ENCODE measurements at regions not wholly inside any gene's neighbourhood (a gene's known extent, or its start where the extent isn't known, plus 50 kb on each side); places are given as distances from the start of the nearest gene placed in this dataset.
A peak's percentile ranks its signal among the peaks of the same experiment; 100 is the strongest.

DNA sequence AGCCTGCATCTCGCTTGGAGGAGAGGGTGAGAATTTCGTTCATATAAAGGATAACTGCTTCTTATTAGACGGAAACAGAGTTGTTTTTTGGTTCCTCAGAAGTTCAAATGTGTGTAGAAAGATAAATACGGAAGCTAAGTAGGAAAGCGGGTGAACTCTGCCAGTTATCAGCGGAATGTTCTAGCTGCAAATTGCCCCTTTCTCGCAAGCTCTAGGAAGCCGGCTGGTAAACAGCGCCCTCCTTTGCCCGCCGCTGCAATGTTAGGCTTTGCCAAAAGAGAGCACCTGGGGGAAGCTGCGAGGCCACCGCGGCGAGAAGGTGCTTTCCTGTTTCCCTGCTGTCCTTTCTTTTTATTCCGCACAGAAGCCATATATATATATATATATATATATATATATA, 67.0 kb downstream of the IGLL5 start:
- no peak for DNase-seq (ENCODE audit: low read depth)
- TF ChIP-seq, protein P1, sequence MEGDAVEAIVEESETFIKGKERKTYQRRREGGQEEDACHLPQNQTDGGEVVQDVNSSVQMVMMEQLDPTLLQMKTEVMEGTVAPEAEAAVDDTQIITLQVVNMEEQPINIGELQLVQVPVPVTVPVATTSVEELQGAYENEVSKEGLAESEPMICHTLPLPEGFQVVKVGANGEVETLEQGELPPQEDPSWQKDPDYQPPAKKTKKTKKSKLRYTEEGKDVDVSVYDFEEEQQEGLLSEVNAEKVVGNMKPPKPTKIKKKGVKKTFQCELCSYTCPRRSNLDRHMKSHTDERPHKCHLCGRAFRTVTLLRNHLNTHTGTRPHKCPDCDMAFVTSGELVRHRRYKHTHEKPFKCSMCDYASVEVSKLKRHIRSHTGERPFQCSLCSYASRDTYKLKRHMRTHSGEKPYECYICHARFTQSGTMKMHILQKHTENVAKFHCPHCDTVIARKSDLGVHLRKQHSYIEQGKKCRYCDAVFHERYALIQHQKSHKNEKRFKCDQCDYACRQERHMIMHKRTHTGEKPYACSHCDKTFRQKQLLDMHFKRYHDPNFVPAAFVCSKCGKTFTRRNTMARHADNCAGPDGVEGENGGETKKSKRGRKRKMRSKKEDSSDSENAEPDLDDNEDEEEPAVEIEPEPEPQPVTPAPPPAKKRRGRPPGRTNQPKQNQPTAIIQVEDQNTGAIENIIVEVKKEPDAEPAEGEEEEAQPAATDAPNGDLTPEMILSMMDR (IDR thresholded peaks at IDR 0.05; ENCODE audit: insufficient read depth, low read depth, low read length) = no peak
- no peak overlapping the region for H3K4me3 ChIP-seq (ENCODE audit: low read depth, low read length)

DNA sequence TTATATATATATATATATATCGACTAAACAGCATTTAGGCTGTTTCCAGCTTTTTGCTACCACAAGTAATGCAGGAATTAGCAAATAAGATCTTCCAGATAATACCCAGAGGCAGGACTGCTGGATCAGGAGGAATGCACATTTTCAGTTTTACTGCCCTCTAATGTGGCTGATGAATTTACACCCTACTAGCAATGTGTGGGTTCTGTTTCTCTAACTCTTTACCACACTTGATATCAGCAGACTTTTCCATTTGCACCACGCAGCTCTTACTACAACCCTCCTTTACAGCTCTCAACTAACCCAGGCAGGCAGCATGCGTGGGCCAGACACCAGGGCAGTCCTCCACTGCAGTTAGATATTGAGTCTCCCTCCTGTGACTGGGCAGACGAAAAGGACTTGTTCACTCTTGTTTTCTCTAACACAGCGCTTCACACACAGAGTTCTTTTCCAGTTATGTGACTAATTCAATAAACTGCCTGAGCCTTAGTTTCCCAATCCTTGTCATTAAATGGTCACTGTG, 67.7 kb downstream of the IGLL5 start:
- TF ChIP-seq, protein P1 (IDR thresholded peaks at IDR 0.05; ENCODE audit: insufficient read depth, low read depth, low read length) = no peak
- DNase-seq (ENCODE audit: low read depth) = no peak
- H3K4me3 ChIP-seq (ENCODE audit: low read depth, low read length) = no peak overlapping the region

DNA sequence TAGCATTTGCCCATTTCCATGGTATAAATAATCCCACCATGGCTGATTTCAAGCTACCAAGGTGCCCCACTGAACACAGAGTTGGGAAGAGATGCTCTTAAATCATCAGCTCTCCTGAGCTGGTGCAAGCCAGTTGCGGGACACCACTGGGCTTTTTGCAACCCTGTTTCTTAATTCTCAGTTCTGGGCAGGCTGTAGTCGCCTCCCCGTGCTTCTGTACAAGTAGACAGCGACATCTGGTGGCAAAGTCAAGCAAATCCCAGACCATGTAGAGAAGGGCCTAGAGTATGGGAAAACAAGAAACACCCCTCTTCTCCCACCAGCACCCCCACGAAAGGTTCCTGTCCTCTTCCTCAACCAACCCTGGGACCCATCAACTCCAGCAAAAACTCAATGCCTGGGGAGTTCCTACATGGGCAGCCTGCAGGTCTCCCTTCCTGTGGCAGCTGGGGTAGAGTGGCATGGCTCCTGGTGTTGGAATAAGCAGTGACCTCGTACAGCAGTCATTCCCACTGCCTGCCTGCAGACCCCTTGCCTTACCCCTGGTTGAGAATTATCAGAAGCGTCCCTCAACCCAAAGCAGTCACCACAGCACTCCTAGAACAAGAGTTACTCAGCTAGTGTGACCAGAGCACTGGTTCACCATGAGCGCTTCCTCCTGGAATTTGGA, 68.4 kb downstream of the IGLL5 start:
- TF ChIP-seq, protein P1 (IDR thresholded peaks at IDR 0.05; ENCODE audit: insufficient read depth, low read depth, low read length) = peak; percentile 82
- H3K4me3 ChIP-seq (ENCODE audit: low read depth, low read length) = no peak overlapping the region
- DNase-seq (ENCODE audit: low read depth) = peak; percentile 71

DNA sequence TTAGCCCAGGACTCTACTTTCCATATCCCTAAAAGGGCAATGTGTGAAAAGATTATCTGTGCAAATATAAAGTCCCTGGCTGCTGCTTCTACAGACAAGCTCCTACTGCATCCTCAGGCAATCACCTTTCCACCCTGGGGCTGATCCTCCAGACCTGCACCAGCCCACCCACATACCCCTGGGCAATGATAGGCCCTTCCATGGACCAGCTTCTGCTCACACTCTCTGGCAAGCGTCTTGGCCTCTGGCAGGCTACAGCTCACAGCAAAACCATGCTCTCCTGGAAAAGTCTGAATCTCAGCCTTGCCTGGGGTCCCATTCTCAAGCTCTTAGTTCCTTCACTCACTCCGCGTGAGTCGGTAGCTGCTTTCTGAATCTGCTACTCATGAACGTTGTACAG, 69.5 kb downstream of the IGLL5 start:
- DNase-seq (ENCODE audit: low read depth) = no peak
- no peak overlapping the region for H3K4me3 ChIP-seq (ENCODE audit: low read depth, low read length)
- TF ChIP-seq, protein P1 (IDR thresholded peaks at IDR 0.05; ENCODE audit: insufficient read depth, low read depth, low read length) = no peak

DNA sequence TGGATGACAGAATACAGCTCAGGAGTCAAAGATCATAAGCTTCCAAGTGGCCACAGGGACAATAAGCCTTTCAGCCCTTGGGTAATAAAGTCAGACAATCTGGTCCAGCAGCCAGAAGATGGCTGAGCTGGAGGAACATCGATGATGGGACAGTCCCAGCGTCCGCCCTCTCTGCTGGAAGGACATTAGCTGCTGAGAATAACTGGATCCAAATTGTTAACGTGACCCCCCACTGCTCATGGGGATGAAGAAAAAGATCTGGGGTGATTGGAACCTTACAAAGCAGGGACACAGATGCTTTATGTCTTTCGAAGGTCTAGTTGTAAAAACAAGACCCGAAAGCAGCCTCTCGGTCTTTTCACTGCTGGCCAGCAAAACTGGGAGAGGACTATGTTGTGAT, 71.0 kb downstream of the IGLL5 start:
- H3K4me3 ChIP-seq (ENCODE audit: low read depth, low read length) = no peak overlapping the region
- DNase-seq (ENCODE audit: low read depth) = no peak
- TF ChIP-seq, protein P1 (IDR thresholded peaks at IDR 0.05; ENCODE audit: insufficient read depth, low read depth, low read length) = no peak

DNA sequence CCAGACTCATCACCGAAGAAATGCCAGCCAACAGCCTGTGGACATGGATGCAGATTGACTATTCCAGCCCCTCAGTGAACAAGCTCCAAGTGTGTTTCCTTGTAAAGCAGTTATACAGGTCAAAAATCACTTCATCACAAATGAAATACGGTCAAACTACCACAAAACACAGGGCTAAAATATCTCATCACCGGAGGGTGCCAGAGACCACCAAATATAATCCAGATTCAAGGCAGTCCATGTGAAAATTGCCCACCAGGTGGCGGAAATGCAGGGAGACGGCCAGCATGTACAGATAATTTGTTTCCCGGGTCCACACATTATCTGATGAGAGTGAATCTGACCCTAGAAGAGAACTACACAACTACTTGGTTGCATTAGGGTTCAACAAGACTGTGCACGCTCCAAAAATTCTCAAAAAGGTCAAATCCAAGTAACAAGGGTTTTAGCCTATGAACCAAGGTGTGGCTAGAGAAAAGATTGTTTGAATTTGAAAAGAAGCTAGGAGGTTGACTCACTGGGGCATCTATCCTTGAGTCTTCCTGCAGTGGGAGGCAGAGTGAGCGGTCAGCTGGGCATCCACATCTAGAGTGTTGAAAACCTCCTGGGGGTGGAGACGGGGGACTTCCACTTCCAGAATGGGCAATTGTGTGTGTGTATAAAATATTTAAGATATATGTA, 71.7 kb downstream of the IGLL5 start:
- H3K4me3 ChIP-seq (ENCODE audit: low read depth, low read length) = no peak overlapping the region
- TF ChIP-seq, protein P1 (IDR thresholded peaks at IDR 0.05; ENCODE audit: insufficient read depth, low read depth, low read length) = peak; percentile 92
- DNase-seq (ENCODE audit: low read depth) = peak; percentile 81

Data from fibroblast of villous mesenchyme (primary cell).